ENCODE measurements at regions not wholly inside any gene's neighbourhood (a gene's known extent, or its start where the extent isn't known, plus 50 kb on each side); places are given as distances from the start of the nearest gene placed in this dataset.

- H3K4me3 Mint-ChIP-seq, result peak overlapping the region; percentile 17 to 76 (median 66)
- Histone ChIP-seq H3K36me3 (ENCODE audit: control insufficient read depth, insufficient read depth, low read length) (no peaks in the 10 kb centered on the region), H3K4me1 (ENCODE audit: control insufficient read depth, insufficient read depth, low read length, poor library complexity, severe bottlenecking) (peaks cover 9% of the 10 kb centered on the region), H3K9me3 (ENCODE audit: control insufficient read depth in 2 of 2, low read length in 2 of 2) (no peaks in the 10 kb centered on the region), H3K4me3 (ENCODE audit: low read depth, low read length) (peak overlapping the region; percentile 67), H3K27me3 (ENCODE audit: control insufficient read depth, insufficient read depth, low read length) (no peaks in the 10 kb centered on the region), H3K27ac (ENCODE audit: insufficient read depth, low read length, poor library complexity, severe bottlenecking) (no peak overlapping the region)
- peaks cover 0 to 13% (median 0%) of the 10 kb centered on the region in 4 donors for H3K4me1 Mint-ChIP-seq
- ATAC-seq (ENCODE audit: low read depth in 2 of 2) (no peak), DNase-seq (no peak)
- H3K9me3 Mint-ChIP-seq, result no peaks in the 10 kb centered on the region
- peaks cover 14% of the 10 kb centered on the region for H3K27me3 Mint-ChIP-seq
- no peaks in the 10 kb centered on the region for H3K36me3 Mint-ChIP-seq
- H3K27ac Mint-ChIP-seq, result no peak overlapping the region
These were observed 346.5 kb downstream of the ZNF536 start for GRCh38 chr19:30718707-30719106.

- no peak overlapping the region for H3K27ac Mint-ChIP-seq
- no peaks in the 10 kb centered on the region for H3K9me3 ChIP-seq (ENCODE audit: control insufficient read depth in 2 of 2, low read length in 2 of 2)
- H3K4me1 Mint-ChIP-seq, result peaks cover 0 to 13% (median 0%) of the 10 kb centered on the region in 4 donors
- DNase-seq (no peak), ATAC-seq (ENCODE audit: low read depth in 2 of 2) (no peak)
- H3K27me3 Mint-ChIP-seq, result peaks cover 17% of the 10 kb centered on the region
- H3K27me3 ChIP-seq (ENCODE audit: control insufficient read depth, insufficient read depth, low read length), result no peaks in the 10 kb centered on the region
- H3K9me3 Mint-ChIP-seq, result peaks cover 0 to under 1% (median 0%) of the 10 kb centered on the region in 7 donors
- H3K36me3 Mint-ChIP-seq, result no peaks in the 10 kb centered on the region
- H3K27ac ChIP-seq (ENCODE audit: insufficient read depth, low read length, poor library complexity, severe bottlenecking), result no peak overlapping the region
- H3K4me1 ChIP-seq (ENCODE audit: control insufficient read depth, insufficient read depth, low read length, poor library complexity, severe bottlenecking), result peaks cover 9% of the 10 kb centered on the region
- H3K4me3 Mint-ChIP-seq, result no peak overlapping the region
- no peak overlapping the region for H3K4me3 ChIP-seq (ENCODE audit: low read depth, low read length)
- H3K36me3 ChIP-seq (ENCODE audit: control insufficient read depth, insufficient read depth, low read length), result no peaks in the 10 kb centered on the region
These were observed 345.8 kb downstream of the ZNF536 start for GRCh38 chr19:30718014-30718413.

- Mint-ChIP-seq H3K36me3 (no peaks in the 10 kb centered on the region), H3K9me3 (peaks cover 0 to 1% (median 0%) of the 10 kb centered on the region in 7 donors), H3K27me3 (peaks cover 15% of the 10 kb centered on the region), H3K4me1 (peaks cover 0 to 13% (median 0%) of the 10 kb centered on the region in 4 donors), H3K4me3 (no peak overlapping the region), H3K27ac (no peak overlapping the region)
- no peak for DNase-seq
- Histone ChIP-seq H3K9me3 (ENCODE audit: control insufficient read depth in 2 of 2, low read length in 2 of 2) (no peaks in the 10 kb centered on the region), H3K36me3 (ENCODE audit: control insufficient read depth, insufficient read depth, low read length) (no peaks in the 10 kb centered on the region), H3K27me3 (ENCODE audit: control insufficient read depth, insufficient read depth, low read length) (no peaks in the 10 kb centered on the region), H3K4me3 (ENCODE audit: low read depth, low read length) (no peak overlapping the region), H3K27ac (ENCODE audit: insufficient read depth, low read length, poor library complexity, severe bottlenecking) (no peak overlapping the region), H3K4me1 (ENCODE audit: control insufficient read depth, insufficient read depth, low read length, poor library complexity, severe bottlenecking) (peaks cover 9% of the 10 kb centered on the region)
- no peak for ATAC-seq (ENCODE audit: low read depth in 2 of 2)
These were observed 345.2 kb downstream of the ZNF536 start for GRCh38 chr19:30717381-30717780.

GRCh38 chr19:30712431-30713337 lies 340.5 kb downstream of the ZNF536 start:
- Mint-ChIP-seq H3K9me3 (peaks cover 0 to 3% (median 0%) of the 10 kb centered on the region in 7 donors), H3K4me3 (no peak overlapping the region)

GRCh38 chr19:30711826-30712225 lies 339.6 kb downstream of the ZNF536 start:
- Mint-ChIP-seq H3K27me3 (peaks cover 14% of the 10 kb centered on the region), H3K9me3 (peaks cover 0 to 3% (median 0%) of the 10 kb centered on the region in 7 donors), H3K4me1 (no peaks in the 10 kb centered on the region), H3K36me3 (no peaks in the 10 kb centered on the region), H3K27ac (no peak overlapping the region), H3K4me3 (no peak overlapping the region)
- ATAC-seq (ENCODE audit: low read depth in 2 of 2) (no peak), DNase-seq (no peak)
- no peaks in the 10 kb centered on the region for H3K9me3 ChIP-seq (ENCODE audit: control insufficient read depth in 2 of 2, low read length in 2 of 2)
- no peaks in the 10 kb centered on the region for H3K36me3 ChIP-seq (ENCODE audit: control insufficient read depth, insufficient read depth, low read length)
- no peaks in the 10 kb centered on the region for H3K27me3 ChIP-seq (ENCODE audit: control insufficient read depth, insufficient read depth, low read length)
- H3K4me3 ChIP-seq (ENCODE audit: low read depth, low read length), result no peak overlapping the region
- no peak overlapping the region for H3K27ac ChIP-seq (ENCODE audit: insufficient read depth, low read length, poor library complexity, severe bottlenecking)
- H3K4me1 ChIP-seq (ENCODE audit: control insufficient read depth, insufficient read depth, low read length, poor library complexity, severe bottlenecking), result no peaks in the 10 kb centered on the region

More at GRCh38 chr19:30712431-30713337, 340.5 kb downstream of the ZNF536 start:
- no peaks in the 10 kb centered on the region for H3K27me3 ChIP-seq (ENCODE audit: control insufficient read depth, insufficient read depth, low read length)
- Mint-ChIP-seq H3K27me3 (peaks cover 15% of the 10 kb centered on the region), H3K27ac (no peak overlapping the region), H3K36me3 (no peaks in the 10 kb centered on the region), H3K4me1 (no peaks in the 10 kb centered on the region)
- H3K4me3 ChIP-seq (ENCODE audit: low read depth, low read length), result no peak overlapping the region
- no peaks in the 10 kb centered on the region for H3K9me3 ChIP-seq (ENCODE audit: control insufficient read depth in 2 of 2, low read length in 2 of 2)
- no peaks in the 10 kb centered on the region for H3K36me3 ChIP-seq (ENCODE audit: control insufficient read depth, insufficient read depth, low read length)
- no peak for ATAC-seq (ENCODE audit: low read depth in 2 of 2)
- no peak for DNase-seq
- no peaks in the 10 kb centered on the region for H3K4me1 ChIP-seq (ENCODE audit: control insufficient read depth, insufficient read depth, low read length, poor library complexity, severe bottlenecking)
- no peak overlapping the region for H3K27ac ChIP-seq (ENCODE audit: insufficient read depth, low read length, poor library complexity, severe bottlenecking)

GRCh38 chr19:30711296-30711695 lies 339.1 kb downstream of the ZNF536 start:
- no peaks in the 10 kb centered on the region for H3K4me1 Mint-ChIP-seq
- no peak overlapping the region for H3K4me3 ChIP-seq (ENCODE audit: low read depth, low read length)
- no peaks in the 10 kb centered on the region for H3K27me3 ChIP-seq (ENCODE audit: control insufficient read depth, insufficient read depth, low read length)
- no peak overlapping the region for H3K27ac ChIP-seq (ENCODE audit: insufficient read depth, low read length, poor library complexity, severe bottlenecking)
- no peaks in the 10 kb centered on the region for H3K4me1 ChIP-seq (ENCODE audit: control insufficient read depth, insufficient read depth, low read length, poor library complexity, severe bottlenecking)
- DNase-seq (no peak), ATAC-seq (ENCODE audit: low read depth in 2 of 2) (no peak)
- no peak overlapping the region for H3K27ac Mint-ChIP-seq
- H3K9me3 ChIP-seq (ENCODE audit: control insufficient read depth in 2 of 2, low read length in 2 of 2), result no peaks in the 10 kb centered on the region
- no peak overlapping the region for H3K4me3 Mint-ChIP-seq
- peaks cover 14% of the 10 kb centered on the region for H3K27me3 Mint-ChIP-seq
- peaks cover 0 to 3% (median 0%) of the 10 kb centered on the region in 7 donors for H3K9me3 Mint-ChIP-seq
- H3K36me3 Mint-ChIP-seq, result no peaks in the 10 kb centered on the region
- H3K36me3 ChIP-seq (ENCODE audit: control insufficient read depth, insufficient read depth, low read length), result no peaks in the 10 kb centered on the region

- H3K4me3 Mint-ChIP-seq, result no peak overlapping the region
- Histone ChIP-seq H3K4me1 (ENCODE audit: control insufficient read depth, insufficient read depth, low read length, poor library complexity, severe bottlenecking) (no peaks in the 10 kb centered on the region), H3K27me3 (ENCODE audit: control insufficient read depth, insufficient read depth, low read length) (no peaks in the 10 kb centered on the region), H3K9me3 (ENCODE audit: control insufficient read depth in 2 of 2, low read length in 2 of 2) (no peaks in the 10 kb centered on the region), H3K36me3 (ENCODE audit: control insufficient read depth, insufficient read depth, low read length) (no peaks in the 10 kb centered on the region), H3K4me3 (ENCODE audit: low read depth, low read length) (no peak overlapping the region), H3K27ac (ENCODE audit: insufficient read depth, low read length, poor library complexity, severe bottlenecking) (no peak overlapping the region)
- no peaks in the 10 kb centered on the region for H3K36me3 Mint-ChIP-seq
- no peak overlapping the region for H3K27ac Mint-ChIP-seq
- peaks cover 14% of the 10 kb centered on the region for H3K27me3 Mint-ChIP-seq
- H3K9me3 Mint-ChIP-seq, result peaks cover 0 to 3% (median 0%) of the 10 kb centered on the region in 7 donors
- ATAC-seq (ENCODE audit: low read depth in 2 of 2) (no peak), DNase-seq (no peak)
- no peaks in the 10 kb centered on the region for H3K4me1 Mint-ChIP-seq
These were observed 338.5 kb downstream of the ZNF536 start for GRCh38 chr19:30710721-30711120.

Measured in CD4-positive, CD25-positive, alpha-beta regulatory T cell (primary cell).